ENCODE measurements at regions not wholly inside any gene's neighbourhood (a gene's known extent, or its start where the extent isn't known, plus 50 kb on each side); places are given as distances from the start of the nearest gene placed in this dataset.

DNA sequence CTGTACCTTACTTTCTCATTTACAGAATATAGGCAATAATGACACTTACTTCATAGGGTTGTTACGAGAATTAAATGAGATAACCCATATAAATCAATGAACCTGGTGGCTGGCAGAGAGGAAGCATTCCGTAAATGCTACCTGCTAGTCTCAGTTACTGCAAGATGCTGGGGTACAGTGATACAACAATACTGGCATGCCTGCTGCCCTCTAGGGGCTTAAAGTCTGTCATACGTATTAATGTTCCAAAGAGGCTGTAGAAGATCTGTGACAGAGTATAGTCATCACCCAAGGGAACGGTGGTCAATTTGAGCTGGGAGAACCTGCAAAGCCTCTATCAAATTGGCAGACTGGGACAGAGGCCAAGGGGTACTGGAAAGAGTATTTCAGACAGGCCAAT, 421.5 kb downstream of the GPAM start:
- TF ChIP-seq, protein P1, sequence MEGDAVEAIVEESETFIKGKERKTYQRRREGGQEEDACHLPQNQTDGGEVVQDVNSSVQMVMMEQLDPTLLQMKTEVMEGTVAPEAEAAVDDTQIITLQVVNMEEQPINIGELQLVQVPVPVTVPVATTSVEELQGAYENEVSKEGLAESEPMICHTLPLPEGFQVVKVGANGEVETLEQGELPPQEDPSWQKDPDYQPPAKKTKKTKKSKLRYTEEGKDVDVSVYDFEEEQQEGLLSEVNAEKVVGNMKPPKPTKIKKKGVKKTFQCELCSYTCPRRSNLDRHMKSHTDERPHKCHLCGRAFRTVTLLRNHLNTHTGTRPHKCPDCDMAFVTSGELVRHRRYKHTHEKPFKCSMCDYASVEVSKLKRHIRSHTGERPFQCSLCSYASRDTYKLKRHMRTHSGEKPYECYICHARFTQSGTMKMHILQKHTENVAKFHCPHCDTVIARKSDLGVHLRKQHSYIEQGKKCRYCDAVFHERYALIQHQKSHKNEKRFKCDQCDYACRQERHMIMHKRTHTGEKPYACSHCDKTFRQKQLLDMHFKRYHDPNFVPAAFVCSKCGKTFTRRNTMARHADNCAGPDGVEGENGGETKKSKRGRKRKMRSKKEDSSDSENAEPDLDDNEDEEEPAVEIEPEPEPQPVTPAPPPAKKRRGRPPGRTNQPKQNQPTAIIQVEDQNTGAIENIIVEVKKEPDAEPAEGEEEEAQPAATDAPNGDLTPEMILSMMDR (IDR thresholded peaks at IDR 0.05), result no peak
- TF ChIP-seq, protein P2, sequence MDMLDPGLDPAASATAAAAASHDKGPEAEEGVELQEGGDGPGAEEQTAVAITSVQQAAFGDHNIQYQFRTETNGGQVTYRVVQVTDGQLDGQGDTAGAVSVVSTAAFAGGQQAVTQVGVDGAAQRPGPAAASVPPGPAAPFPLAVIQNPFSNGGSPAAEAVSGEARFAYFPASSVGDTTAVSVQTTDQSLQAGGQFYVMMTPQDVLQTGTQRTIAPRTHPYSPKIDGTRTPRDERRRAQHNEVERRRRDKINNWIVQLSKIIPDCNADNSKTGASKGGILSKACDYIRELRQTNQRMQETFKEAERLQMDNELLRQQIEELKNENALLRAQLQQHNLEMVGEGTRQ (CRISPR knock-in tag; IDR thresholded peaks at IDR 0.05), result no peak
- TF ChIP-seq, protein P3, sequence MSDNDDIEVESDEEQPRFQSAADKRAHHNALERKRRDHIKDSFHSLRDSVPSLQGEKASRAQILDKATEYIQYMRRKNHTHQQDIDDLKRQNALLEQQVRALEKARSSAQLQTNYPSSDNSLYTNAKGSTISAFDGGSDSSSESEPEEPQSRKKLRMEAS (CRISPR knock-in tag; IDR thresholded peaks at IDR 0.05), result no peak
- TF ChIP-seq, protein P4, sequence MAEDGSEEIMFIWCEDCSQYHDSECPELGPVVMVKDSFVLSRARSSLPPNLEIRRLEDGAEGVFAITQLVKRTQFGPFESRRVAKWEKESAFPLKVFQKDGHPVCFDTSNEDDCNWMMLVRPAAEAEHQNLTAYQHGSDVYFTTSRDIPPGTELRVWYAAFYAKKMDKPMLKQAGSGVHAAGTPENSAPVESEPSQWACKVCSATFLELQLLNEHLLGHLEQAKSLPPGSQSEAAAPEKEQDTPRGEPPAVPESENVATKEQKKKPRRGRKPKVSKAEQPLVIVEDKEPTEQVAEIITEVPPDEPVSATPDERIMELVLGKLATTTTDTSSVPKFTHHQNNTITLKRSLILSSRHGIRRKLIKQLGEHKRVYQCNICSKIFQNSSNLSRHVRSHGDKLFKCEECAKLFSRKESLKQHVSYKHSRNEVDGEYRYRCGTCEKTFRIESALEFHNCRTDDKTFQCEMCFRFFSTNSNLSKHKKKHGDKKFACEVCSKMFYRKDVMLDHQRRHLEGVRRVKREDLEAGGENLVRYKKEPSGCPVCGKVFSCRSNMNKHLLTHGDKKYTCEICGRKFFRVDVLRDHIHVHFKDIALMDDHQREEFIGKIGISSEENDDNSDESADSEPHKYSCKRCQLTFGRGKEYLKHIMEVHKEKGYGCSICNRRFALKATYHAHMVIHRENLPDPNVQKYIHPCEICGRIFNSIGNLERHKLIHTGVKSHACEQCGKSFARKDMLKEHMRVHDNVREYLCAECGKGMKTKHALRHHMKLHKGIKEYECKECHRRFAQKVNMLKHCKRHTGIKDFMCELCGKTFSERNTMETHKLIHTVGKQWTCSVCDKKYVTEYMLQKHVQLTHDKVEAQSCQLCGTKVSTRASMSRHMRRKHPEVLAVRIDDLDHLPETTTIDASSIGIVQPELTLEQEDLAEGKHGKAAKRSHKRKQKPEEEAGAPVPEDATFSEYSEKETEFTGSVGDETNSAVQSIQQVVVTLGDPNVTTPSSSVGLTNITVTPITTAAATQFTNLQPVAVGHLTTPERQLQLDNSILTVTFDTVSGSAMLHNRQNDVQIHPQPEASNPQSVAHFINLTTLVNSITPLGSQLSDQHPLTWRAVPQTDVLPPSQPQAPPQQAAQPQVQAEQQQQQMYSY (CRISPR knock-in tag; IDR thresholded peaks at IDR 0.05), result no peak
- TF ChIP-seq ZNF121 (CRISPR knock-in tag; IDR thresholded peaks at IDR 0.05), result no peak

Measured in WTC11 (cell line).